ENCODE measurements at regions not wholly inside any gene's neighbourhood (a gene's known extent, or its start where the extent isn't known, plus 50 kb on each side); places are given as distances from the start of the nearest gene placed in this dataset.
"Not testable (repeated sequence)": the region's sequence is repeated elsewhere in the genome, so short reads cannot be mapped to it uniquely, and the experiment has no call there.

DNA sequence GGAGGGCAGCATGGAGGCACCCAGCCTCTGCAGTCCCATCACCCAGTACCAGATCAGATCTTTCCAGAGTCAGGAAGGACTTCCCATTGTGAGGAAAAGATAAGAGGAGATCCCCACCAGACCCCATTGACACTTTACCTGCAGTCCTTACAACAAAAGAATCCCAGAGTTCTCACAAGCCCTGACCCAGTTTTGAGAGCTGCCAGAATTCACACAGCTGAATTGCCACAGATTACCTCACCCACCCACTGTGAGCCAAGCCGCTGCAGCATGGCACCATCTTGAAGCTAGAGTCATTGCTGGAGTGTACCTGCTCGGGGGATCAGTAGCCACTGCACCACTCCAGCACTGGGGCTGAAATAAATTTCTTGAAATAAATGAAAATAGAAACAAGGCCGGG lies 91.8 kb upstream of the UBASH3B start:
- H3K4me3 ChIP-seq (ENCODE audit: control insufficient read depth, low read depth, low read length): no peak overlapping the region
- no peak for DNase-seq (ENCODE audit: low read depth)
- TF ChIP-seq, protein P1, sequence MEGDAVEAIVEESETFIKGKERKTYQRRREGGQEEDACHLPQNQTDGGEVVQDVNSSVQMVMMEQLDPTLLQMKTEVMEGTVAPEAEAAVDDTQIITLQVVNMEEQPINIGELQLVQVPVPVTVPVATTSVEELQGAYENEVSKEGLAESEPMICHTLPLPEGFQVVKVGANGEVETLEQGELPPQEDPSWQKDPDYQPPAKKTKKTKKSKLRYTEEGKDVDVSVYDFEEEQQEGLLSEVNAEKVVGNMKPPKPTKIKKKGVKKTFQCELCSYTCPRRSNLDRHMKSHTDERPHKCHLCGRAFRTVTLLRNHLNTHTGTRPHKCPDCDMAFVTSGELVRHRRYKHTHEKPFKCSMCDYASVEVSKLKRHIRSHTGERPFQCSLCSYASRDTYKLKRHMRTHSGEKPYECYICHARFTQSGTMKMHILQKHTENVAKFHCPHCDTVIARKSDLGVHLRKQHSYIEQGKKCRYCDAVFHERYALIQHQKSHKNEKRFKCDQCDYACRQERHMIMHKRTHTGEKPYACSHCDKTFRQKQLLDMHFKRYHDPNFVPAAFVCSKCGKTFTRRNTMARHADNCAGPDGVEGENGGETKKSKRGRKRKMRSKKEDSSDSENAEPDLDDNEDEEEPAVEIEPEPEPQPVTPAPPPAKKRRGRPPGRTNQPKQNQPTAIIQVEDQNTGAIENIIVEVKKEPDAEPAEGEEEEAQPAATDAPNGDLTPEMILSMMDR (conservative IDR thresholded peaks at IDR 0.05; ENCODE audit: control insufficient read depth, insufficient read depth, low read depth, low read length): no peak

DNA sequence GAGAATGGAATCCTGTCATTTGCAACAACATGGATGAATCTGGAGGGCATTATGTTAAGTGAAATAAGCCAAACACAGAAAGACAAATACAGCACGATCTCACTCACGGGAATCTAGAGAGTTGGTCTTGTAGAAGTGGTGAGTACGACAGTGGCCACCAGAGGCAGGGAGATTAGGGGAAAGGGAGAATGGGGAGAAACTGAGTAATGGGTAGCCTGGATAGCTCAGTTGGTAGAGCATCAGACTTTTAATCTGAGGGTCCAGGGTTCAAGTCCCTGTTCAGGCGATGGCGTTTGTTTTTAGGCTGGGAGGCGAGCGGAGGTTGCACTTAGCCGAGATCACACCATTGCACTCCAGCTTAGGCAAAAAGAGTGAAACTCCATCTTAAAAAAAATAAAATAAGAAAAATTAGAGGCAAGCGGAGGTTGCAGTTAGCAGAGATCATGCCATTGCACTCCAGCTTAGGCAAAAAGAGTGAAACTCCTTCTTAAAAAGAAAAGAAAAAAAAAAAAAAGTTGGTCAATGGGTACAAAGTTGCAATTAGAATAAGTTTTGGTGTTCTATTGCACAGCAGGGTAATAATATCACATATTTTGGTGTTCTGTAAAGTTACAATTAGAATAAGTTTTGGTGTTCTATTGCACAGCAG lies 95.7 kb upstream of the UBASH3B start:
- H3K4me3 ChIP-seq (ENCODE audit: control insufficient read depth, low read depth, low read length): no peak overlapping the region
- TF ChIP-seq, protein P1 (conservative IDR thresholded peaks at IDR 0.05; ENCODE audit: control insufficient read depth, insufficient read depth, low read depth, low read length): no peak
- DNase-seq (ENCODE audit: low read depth): peak; percentile 33

DNA sequence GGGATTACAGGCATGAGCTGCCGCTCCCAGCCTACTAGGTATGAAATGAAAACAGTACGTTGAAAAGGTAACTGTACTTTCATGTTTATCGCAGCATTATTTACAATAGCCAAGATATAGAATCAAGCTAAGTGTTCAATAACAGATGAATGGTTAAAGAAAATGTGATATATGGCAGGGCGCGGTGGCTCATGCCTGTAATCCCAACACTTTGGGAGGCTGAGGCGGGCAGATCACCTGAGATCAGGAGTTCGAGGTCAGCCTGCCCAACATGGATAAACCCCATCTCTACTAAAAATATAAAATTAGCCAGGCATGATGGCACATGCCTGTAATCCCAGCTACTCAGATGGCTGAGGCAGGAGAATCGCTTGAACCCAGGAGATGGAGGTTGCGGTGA lies 96.3 kb upstream of the UBASH3B start:
- not testable (repeated sequence) for H3K4me3 ChIP-seq (ENCODE audit: control insufficient read depth, low read depth, low read length); DNase-seq (ENCODE audit: low read depth)

DNA sequence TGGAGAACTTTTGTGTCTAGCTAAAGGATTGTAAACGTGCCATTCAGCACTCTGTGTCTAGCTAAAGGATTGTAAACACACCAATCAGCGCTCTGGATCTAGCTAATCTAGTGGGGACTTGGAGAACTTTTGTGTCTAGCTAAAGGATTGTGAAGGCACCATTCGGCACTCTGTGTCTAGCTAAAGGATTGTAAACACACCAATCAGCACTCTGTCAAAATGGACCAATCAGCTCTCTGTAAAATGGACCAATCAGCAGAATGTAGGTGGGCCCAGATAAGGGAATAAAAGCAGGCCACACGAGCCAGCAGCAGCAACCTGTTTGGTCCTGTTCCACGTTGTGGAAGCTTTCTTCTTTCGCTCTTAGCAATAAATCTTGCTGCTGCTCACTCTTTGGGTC lies 98.4 kb upstream of the UBASH3B start:
- H3K4me3 ChIP-seq (ENCODE audit: control insufficient read depth, low read depth, low read length); DNase-seq (ENCODE audit: low read depth): not testable (repeated sequence)

DNA sequence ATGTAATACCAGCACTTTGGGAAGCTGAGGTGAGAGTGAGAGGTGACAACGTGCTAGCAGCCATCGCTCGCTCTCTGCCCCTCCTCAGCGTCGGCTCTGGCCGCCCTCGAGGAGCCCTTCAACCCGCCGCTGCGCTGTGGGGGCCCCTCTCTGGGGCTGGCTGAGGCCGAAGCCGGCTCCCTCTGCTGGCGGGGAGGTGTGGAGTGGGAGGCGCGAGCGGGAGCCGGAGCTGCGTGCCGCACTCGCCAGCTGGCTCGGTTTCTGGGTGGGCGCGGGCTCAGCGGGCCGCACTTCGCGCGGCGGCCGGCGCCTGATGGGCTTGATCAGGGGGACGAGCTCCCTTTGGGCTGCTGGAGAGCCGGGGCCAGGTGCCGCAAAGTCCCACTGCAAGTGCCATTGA lies 98.9 kb upstream of the UBASH3B start:
- DNase-seq (ENCODE audit: low read depth): no peak
- TF ChIP-seq, protein P1 (conservative IDR thresholded peaks at IDR 0.05; ENCODE audit: control insufficient read depth, insufficient read depth, low read depth, low read length): no peak
- H3K4me3 ChIP-seq (ENCODE audit: control insufficient read depth, low read depth, low read length): no peak overlapping the region

DNA sequence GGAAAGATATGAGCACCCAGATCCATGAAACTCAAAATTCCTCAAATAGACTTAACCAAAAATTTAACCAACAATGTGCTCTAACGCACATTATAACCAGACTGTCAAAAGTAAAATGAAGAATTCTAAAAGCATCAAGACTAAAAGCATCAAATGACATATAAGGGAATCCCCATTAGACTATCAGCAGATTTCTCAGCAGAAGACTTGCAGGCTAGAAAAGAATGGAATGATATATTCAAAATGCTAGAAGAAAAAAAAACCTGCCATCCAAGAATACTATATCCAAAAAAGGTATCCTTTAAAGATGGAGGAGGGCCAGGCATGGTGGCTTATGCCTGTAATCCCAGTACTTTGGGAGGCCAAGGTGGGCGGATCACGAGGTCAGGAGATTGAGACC lies 117.5 kb upstream of the UBASH3B start:
- no peak for DNase-seq (ENCODE audit: low read depth)
- no peak overlapping the region for H3K4me3 ChIP-seq (ENCODE audit: control insufficient read depth, low read depth, low read length)
- TF ChIP-seq, protein P1 (conservative IDR thresholded peaks at IDR 0.05; ENCODE audit: control insufficient read depth, insufficient read depth, low read depth, low read length): no peak

GRCh38 chr11:122524898-122525297 lies 130.6 kb upstream of the UBASH3B start:
- no peak overlapping the region for H3K4me3 ChIP-seq (ENCODE audit: control insufficient read depth, low read depth, low read length)
- TF ChIP-seq, protein P1 (conservative IDR thresholded peaks at IDR 0.05; ENCODE audit: control insufficient read depth, insufficient read depth, low read depth, low read length): no peak
- DNase-seq (ENCODE audit: low read depth): no peak

All from fibroblast of mammary gland (primary cell).